H1 (cell line): ENCODE measurements at regions not wholly inside any gene's neighbourhood (a gene's known extent, or its start where the extent isn't known, plus 50 kb on each side); places are given as distances from the start of the nearest gene placed in this dataset.

Experiments used
- CTCF ChIA-PET: fragments of 300-600 bp; sonication (Branson Sonifier 250); formaldehyde crosslinking; loops from one replicate; lab custom pipeline; 2021; ENCODE audit not compliant: partially characterized antibody; lab: Charles Lee
- POLR2A ChIA-PET: fragments of 300-600 bp; sonication (Branson Sonifier 250); formaldehyde crosslinking; loops from one replicate; lab custom pipeline; 2021; ENCODE audit warnings: inconsistent platforms; ENCODE audit not compliant: partially characterized antibody; lab: Charles Lee
- DNase-seq, 2 experiments: peaks; one replicate each; pipeline versions ENCODE4 v3.0.0 to v3.0.0-alpha.2; 2010 to 2022; ENCODE audit warnings: low spot score in 2 of 2, low read depth in 1 of 2, mixed read lengths in 1 of 2
- FAIRE-seq: peaks from 2 replicates; lab custom pipeline; 2011; peaks lifted over from hg19 to GRCh38; lab: Jason Lieb, UNC
- H2AFZ ChIP-seq: 2 replicates; pipeline ENCODE4 v1.8.1; 2012; ENCODE audit warnings: low read length, inconsistent platforms
- H2AK5ac ChIP-seq: 2 replicates; pipeline ENCODE4 v1.6.1; 2013; ENCODE audit warnings: low read depth, low read length
- H2BK120ac ChIP-seq: replicated peaks from 2 replicates; pipeline ENCODE3; 2013; ENCODE audit warnings: low read depth, low read length, inconsistent platforms
- H2BK12ac ChIP-seq: 2 replicates; pipeline ENCODE4 v1.6.1; 2013; ENCODE audit warnings: low read depth, low read length
- H2BK15ac ChIP-seq: 2 replicates; pipeline ENCODE4 v1.6.1; 2013; ENCODE audit warnings: low read length
- H2BK20ac ChIP-seq: 2 replicates; pipeline ENCODE4 v1.6.1; 2013; ENCODE audit warnings: low read length
- H2BK5ac ChIP-seq: 2 replicates; pipeline ENCODE4 v1.6.1; 2013; ENCODE audit warnings: low read depth, low read length
- H3K14ac ChIP-seq: 2 replicates; pipeline ENCODE4 v1.6.1; 2013; ENCODE audit warnings: inconsistent platforms; ENCODE audit not compliant: insufficient read length
- H3K18ac ChIP-seq: 2 replicates; pipeline ENCODE4 v1.6.1; 2013; ENCODE audit warnings: low read length; ENCODE audit errors: extremely low read depth
- H3K23ac ChIP-seq: 2 replicates; pipeline ENCODE4 v1.6.1; 2013; ENCODE audit warnings: inconsistent platforms; ENCODE audit not compliant: insufficient read length
- H3K23me2 ChIP-seq: 2 replicates; pipeline ENCODE4 v1.6.1; 2013; ENCODE audit warnings: low read depth, low read length
- H3K27ac ChIP-seq: 2 replicates; pipeline ENCODE4 v1.6.1; 2011; ENCODE audit warnings: low read depth, low read length, inconsistent platforms
- H3K27me3 ChIP-seq, 4 experiments: replicated peaks in 1 of 4; 1 replicate in 1 of 4; 2 replicates in 3 of 4; pipeline versions ENCODE4 v1.6.1 to v1.8.1; 2011 to 2013; ENCODE audit warnings: low read length in 3 of 4, mild to moderate bottlenecking in 3 of 4, inconsistent platforms in 2 of 4, mixed read lengths in 2 of 4, moderate library complexity in 1 of 4; ENCODE audit not compliant: control insufficient read depth in 3 of 4, insufficient read depth in 3 of 4; ENCODE audit errors: extremely low read depth in 1 of 4
- H3K36me3 ChIP-seq, 4 experiments: 2 replicates each; pipeline versions ENCODE4 v1.6.1 to v1.8.1; 2011 to 2013; ENCODE audit warnings: mild to moderate bottlenecking in 4 of 4, low read length in 3 of 4, moderate library complexity in 2 of 4, control low read depth in 1 of 4, inconsistent platforms in 1 of 4; ENCODE audit not compliant: insufficient read depth in 4 of 4, control insufficient read depth in 2 of 4
- H3K4ac ChIP-seq: replicated peaks from 2 replicates; pipeline ENCODE3; 2013; ENCODE audit warnings: low read length, low read depth, mixed read lengths, inconsistent platforms; ENCODE audit not compliant: insufficient read length
- H3K4me1 ChIP-seq, 4 experiments: replicated peaks in 1 of 4; 1 replicate in 1 of 4; 2 replicates in 3 of 4; pipeline versions ENCODE4 v1.6.1 to v1.8.1; 2011 to 2013; ENCODE audit warnings: low read length in 3 of 4, inconsistent platforms in 2 of 4, mixed read lengths in 1 of 4; ENCODE audit not compliant: insufficient read depth in 4 of 4, control insufficient read depth in 3 of 4
- H3K4me2 ChIP-seq, 2 experiments: 2 replicates each; pipeline versions ENCODE4 v1.6.1 to v1.8.1; 2011 to 2013; ENCODE audit warnings: low read depth in 2 of 2, low read length in 2 of 2, control low read depth in 1 of 2, inconsistent platforms in 1 of 2, mild to moderate bottlenecking in 1 of 2; ENCODE audit not compliant: insufficient read depth in 1 of 2
- H3K4me3 ChIP-seq, 4 experiments: fragments of 200-600, 300-600 bp in 1 of 4; sonication (generic), shearing (Covaris generic), sonication (Bioruptor Twin) in 1 of 4; 2 replicates each; pipeline versions ENCODE4 v1.5.1 to v1.8.1; 2011 to 2016; ENCODE audit warnings: low read length in 4 of 4, low read depth in 3 of 4, control low read depth in 2 of 4, inconsistent platforms in 2 of 4, mild to moderate bottlenecking in 2 of 4, mixed read lengths in 1 of 4, moderate library complexity in 1 of 4; ENCODE audit not compliant: insufficient read depth in 2 of 4; ENCODE audit errors: extremely low read depth in 1 of 4
- H3K56ac ChIP-seq: replicated peaks from 2 replicates; pipeline ENCODE3; 2013; ENCODE audit warnings: low read depth, mild to moderate bottlenecking, mixed read lengths, low read length, inconsistent platforms; ENCODE audit not compliant: insufficient read length
- H3K79me1 ChIP-seq: 2 replicates; pipeline ENCODE4 v1.6.1; 2013; ENCODE audit warnings: low read depth, low read length, control low read depth
- H3K79me2 ChIP-seq, 2 experiments: 2 replicates each; pipeline versions ENCODE4 v1.6.1 to v1.8.1; 2012 to 2013; ENCODE audit warnings: low read length in 2 of 2, mild to moderate bottlenecking in 2 of 2, inconsistent platforms in 1 of 2; ENCODE audit not compliant: insufficient read depth in 2 of 2, control insufficient read depth in 1 of 2
- H3K9ac ChIP-seq, 4 experiments: replicated peaks in 1 of 4; 1 replicate in 1 of 4; 2 replicates in 3 of 4; pipeline versions ENCODE4 v1.6.1 to v1.8.1; 2011 to 2013; ENCODE audit warnings: low read depth in 3 of 4, low read length in 3 of 4, control low read depth in 2 of 4, mild to moderate bottlenecking in 2 of 4, moderate library complexity in 2 of 4, inconsistent platforms in 1 of 4; ENCODE audit errors: extremely low read depth in 1 of 4
- H3K9me3 ChIP-seq, 2 experiments: 2 replicates each; pipeline versions ENCODE4 v1.6.1 to v1.8.1; 2012 to 2013; ENCODE audit warnings: mild to moderate bottlenecking in 2 of 2, moderate library complexity in 2 of 2, control low read depth in 1 of 2, inconsistent platforms in 1 of 2, low read depth in 1 of 2, low read length in 1 of 2, mixed read lengths in 1 of 2; ENCODE audit not compliant: insufficient read depth in 2 of 2
- H4K20me1 ChIP-seq, 2 experiments: replicated peaks in 1 of 2; 2 replicates each; pipeline versions ENCODE3 to v1.8.1; 2011 to 2013; ENCODE audit warnings: inconsistent platforms in 2 of 2, low read length in 2 of 2, mild to moderate bottlenecking in 1 of 2; ENCODE audit not compliant: insufficient read depth in 2 of 2, control insufficient read depth in 1 of 2
- H4K5ac ChIP-seq: 2 replicates; pipeline ENCODE4 v1.6.1; 2013; ENCODE audit warnings: low read length, low read depth, mixed read lengths, inconsistent platforms; ENCODE audit not compliant: insufficient read length
- H4K8ac ChIP-seq: 2 replicates; pipeline ENCODE4 v1.8.0; 2013; ENCODE audit warnings: mild to moderate bottlenecking, moderate library complexity, low read length, inconsistent platforms; ENCODE audit not compliant: insufficient read depth; ENCODE audit errors: extremely low read depth
- H4K91ac ChIP-seq: replicated peaks from 2 replicates; pipeline ENCODE3; 2013; ENCODE audit warnings: low read length, mixed read lengths, inconsistent platforms; ENCODE audit not compliant: insufficient read length
- NANOG ChIP-seq: IDR thresholded peaks from 2 replicates; pipeline ENCODE4 v1.6.1; 2011; ENCODE audit warnings: low read length, low read depth, mild to moderate bottlenecking, inconsistent platforms; ENCODE audit not compliant: insufficient read depth, poor library complexity, severe bottlenecking
- WGBS, 2 experiments: shearing (Covaris generic) in 1 of 2; methylation state at CpG; one replicate each; pipeline versions ENCODE4 v1.1.6 to v1.1.7; 2013 to 2015; ENCODE audit warnings: low lambda C conversion rate in 2 of 2, mixed read lengths in 2 of 2, inconsistent platforms in 1 of 2, low coverage in 1 of 2, missing lambda C conversion rate in 1 of 2; ENCODE audit not compliant: insufficient replicate concordance in 2 of 2, insufficient coverage in 1 of 2, insufficient read length in 1 of 2; ENCODE audit errors: extremely low coverage in 1 of 2, missing lambda C conversion rate in 1 of 2; 5-methylcytosine and 5-hydroxymethylcytosine counted together

- no peaks in the 10 kb centered on the region for H3K36me3 ChIP-seq
- H4K5ac ChIP-seq = no peak overlapping the region
- H3K27ac ChIP-seq = no peak overlapping the region
- H2BK15ac ChIP-seq = no peak overlapping the region
- ChIA-PET CTCF (interaction anchor here (1.0 to 5.4 kb wide), 5 partner anchors 8 to 263 kb away, joined by 3 to 32 read pairs (median 5); no protein-coding TSS in a partner anchor), POLR2A (no interaction called here)
- H4K91ac ChIP-seq = no peak overlapping the region
- no peak overlapping the region for H4K8ac ChIP-seq
- no peak overlapping the region for H2AFZ ChIP-seq
- WGBS, 2 experiments = 88% methylated on average over 3 of the region's 3 CpGs; no CpG with 5 or more reads in 1 of the 2 experiments
- no peak for FAIRE-seq
- no peak overlapping the region for H2BK5ac ChIP-seq
- H2BK120ac ChIP-seq = no peak overlapping the region
- no peak overlapping the region for H2BK20ac ChIP-seq
- no peaks in the 10 kb centered on the region for H3K9me3 ChIP-seq
- H3K79me1 ChIP-seq = no peaks in the 10 kb centered on the region
- H4K20me1 ChIP-seq = no peaks in the 10 kb centered on the region
- no peak for DNase-seq
- H3K4ac ChIP-seq = no peak overlapping the region
- no peak for TF ChIP-seq NANOG
- H3K18ac ChIP-seq = no peak overlapping the region
- no peak overlapping the region for H3K14ac ChIP-seq
- H2AK5ac ChIP-seq = no peak overlapping the region
- peaks cover 2 to 11% (median 7%) of the 10 kb centered on the region in 4 experiments; a peak in 4 of 7 replicates for H3K4me1 ChIP-seq
- H2BK12ac ChIP-seq = no peak overlapping the region
- no peaks in the 10 kb centered on the region for H3K79me2 ChIP-seq
- no peak overlapping the region for H3K23ac ChIP-seq
- no peak overlapping the region for H3K9ac ChIP-seq
- no peak overlapping the region for H3K4me3 ChIP-seq
- no peak overlapping the region for H3K4me2 ChIP-seq
- no peak overlapping the region for H3K56ac ChIP-seq
- no peaks in the 10 kb centered on the region; a peak in 2 of 7 replicates for H3K27me3 ChIP-seq
- no peaks in the 10 kb centered on the region for H3K23me2 ChIP-seq
These were observed 266.7 kb downstream of the LRFN2 start for GRCh38 chr6:40320441-40320840.
